OCI-LY3 (cell line): ENCODE measurements at regions not wholly inside any gene's neighbourhood (a gene's known extent, or its start where the extent isn't known, plus 50 kb on each side); places are given as distances from the start of the nearest gene placed in this dataset.
"Not testable (repeated sequence)": the region's sequence is repeated elsewhere in the genome, so short reads cannot be mapped to it uniquely, and the experiment has no call there.

ENCODE experiments used
- H2AFZ ChIP-seq: fragments of 200-600, 300-600 bp; shearing (Covaris generic); 2 replicates; pipeline ENCODE4 v1.6.0; 2014; ENCODE audit warnings: antibody characterized with exemption, low read depth, low read length
- H3K27ac ChIP-seq: fragments of 200-600, 300-600 bp; sonication (generic); 2 replicates; pipeline ENCODE4 v1.5.1; 2014; ENCODE audit warnings: mild to moderate bottlenecking, low read length, moderate library complexity, mixed read lengths
- H3K27me3 ChIP-seq: fragments of 200-600, 300-600 bp; sonication (generic); 2 replicates; pipeline ENCODE4 v1.6.1; 2014; ENCODE audit warnings: low read depth, low read length, mixed read lengths
- H3K36me3 ChIP-seq: fragments of 200-600, 300-600 bp; sonication (generic); replicated peaks from 2 replicates; pipeline ENCODE3; 2014; ENCODE audit warnings: low read depth, low read length, mixed read lengths
- H3K4me1 ChIP-seq: fragments of 300-600, 200-600 bp; sonication (generic); 2 replicates; pipeline ENCODE4 v1.6.1; 2014; ENCODE audit warnings: low read length, mixed read lengths
- H3K4me2 ChIP-seq: fragments of 200-600, 300-600 bp; sonication (generic); 2 replicates; pipeline ENCODE4 v1.6.1; 2014; ENCODE audit warnings: low read length, mixed read lengths
- H3K4me3 ChIP-seq: fragments of 300-600, 200-600 bp; sonication (generic); 2 replicates; pipeline ENCODE4 v1.5.1; 2014; ENCODE audit warnings: antibody characterized with exemption, mild to moderate bottlenecking, low read length, moderate library complexity
- H3K79me2 ChIP-seq: fragments of 300-600, 200-600 bp; shearing (Covaris generic); 2 replicates; pipeline ENCODE4 v1.6.1; 2014; ENCODE audit warnings: mild to moderate bottlenecking, low read length, mixed read lengths
- H3K9ac ChIP-seq: fragments of 300-600, 200-600 bp; shearing (Covaris generic); 2 replicates; pipeline ENCODE4 v1.6.0; 2014; ENCODE audit warnings: mild to moderate bottlenecking, low read length, moderate library complexity
- H3K9me3 ChIP-seq: fragments of 200-600, 300-600 bp; shearing (Covaris generic); 2 replicates; pipeline ENCODE4 v1.6.1; 2014; ENCODE audit warnings: low read length, mixed read lengths; ENCODE audit not compliant: insufficient read depth
- H4K20me1 ChIP-seq: fragments of 200-600, 300-600 bp; sonication (generic); 2 replicates; pipeline ENCODE4 v1.6.1; 2016; ENCODE audit warnings: low read length, mixed read lengths; ENCODE audit not compliant: insufficient read depth
- CTCF ChIP-seq: fragments of 200-600, 300-600 bp; sonication (generic); IDR thresholded peaks from 2 replicates; pipeline ENCODE4 v1.5.1; 2014; ENCODE audit warnings: antibody characterized with exemption, low read length, low read depth
- EZH2phosphoT487 ChIP-seq: fragments of 200-600 bp; shearing (Covaris generic); IDR thresholded peaks from 2 replicates; pipeline ENCODE4 v1.6.1; 2018; ENCODE audit warnings: antibody characterized with exemption, mixed run types, low read depth

- Histone ChIP-seq H3K4me3 (no peak overlapping the region), H3K4me1 (no peaks in the 10 kb centered on the region), H3K4me2 (no peak overlapping the region), H3K27ac (no peak overlapping the region), H3K9ac (no peak overlapping the region), H3K27me3 (no peaks in the 10 kb centered on the region), H3K79me2 (no peaks in the 10 kb centered on the region), H4K20me1 (no peaks in the 10 kb centered on the region), H3K36me3 (no peaks in the 10 kb centered on the region), H2AFZ (no peak overlapping the region), H3K9me3 (no peaks in the 10 kb centered on the region)
- TF ChIP-seq CTCF, result no peak
These were observed 212.5 kb downstream of the UTRN start for GRCh38 chr6:144497650-144498049.

GRCh38 chr6:144500892-144501291, 215.8 kb downstream of the UTRN start:
- Histone ChIP-seq H3K27ac (no peak overlapping the region), H4K20me1 (no peaks in the 10 kb centered on the region), H3K4me2 (no peak overlapping the region), H3K9ac (no peak overlapping the region), H3K36me3 (no peaks in the 10 kb centered on the region), H3K4me1 (no peaks in the 10 kb centered on the region), H3K4me3 (no peak overlapping the region), H3K79me2 (no peaks in the 10 kb centered on the region), H3K27me3 (no peaks in the 10 kb centered on the region), H2AFZ (no peak overlapping the region), H3K9me3 (no peaks in the 10 kb centered on the region)
- no peak for TF ChIP-seq EZH2phosphoT487
- TF ChIP-seq CTCF, result no peak

- H3K36me3 ChIP-seq, result not testable (repeated sequence)
These were observed 220.1 kb downstream of the UTRN start for GRCh38 chr6:144505214-144505613.

GRCh38 chr6:144506051-144506450, 220.9 kb downstream of the UTRN start:
- not testable (repeated sequence) for H3K9me3 ChIP-seq, H3K79me2 ChIP-seq, H3K27me3 ChIP-seq, H3K4me3 ChIP-seq, H3K9ac ChIP-seq, H3K36me3 ChIP-seq, H3K4me1 ChIP-seq, H4K20me1 ChIP-seq, H3K4me2 ChIP-seq, H2AFZ ChIP-seq, H3K27ac ChIP-seq

More at GRCh38 chr6:144505214-144505613, 220.1 kb downstream of the UTRN start:
- H3K27me3 ChIP-seq, H3K4me1 ChIP-seq, H3K9ac ChIP-seq, H3K4me2 ChIP-seq, H3K4me3 ChIP-seq, H4K20me1 ChIP-seq, H3K27ac ChIP-seq, H3K9me3 ChIP-seq, H2AFZ ChIP-seq, H3K79me2 ChIP-seq: not testable (repeated sequence)

GRCh38 chr6:144507772-144508312, 222.7 kb downstream of the UTRN start:
- H3K27me3 ChIP-seq, H3K4me2 ChIP-seq, H3K36me3 ChIP-seq, H3K9ac ChIP-seq, H3K79me2 ChIP-seq, H4K20me1 ChIP-seq, H3K27ac ChIP-seq, H3K9me3 ChIP-seq, H3K4me3 ChIP-seq, H2AFZ ChIP-seq, H3K4me1 ChIP-seq: not testable (repeated sequence)

- Histone ChIP-seq H3K9ac (no peak overlapping the region), H3K4me3 (no peak overlapping the region), H3K27ac (no peak overlapping the region), H3K4me2 (no peak overlapping the region), H3K27me3 (no peaks in the 10 kb centered on the region), H3K79me2 (no peaks in the 10 kb centered on the region), H3K4me1 (no peaks in the 10 kb centered on the region), H3K36me3 (no peaks in the 10 kb centered on the region), H3K9me3 (no peaks in the 10 kb centered on the region), H4K20me1 (no peaks in the 10 kb centered on the region), H2AFZ (no peak overlapping the region)
- no peak for TF ChIP-seq CTCF
These were observed 225.7 kb downstream of the UTRN start for GRCh38 chr6:144510859-144511258.
